A549 (cell line): ENCODE measurements at regions not wholly inside any gene's neighbourhood (a gene's known extent, or its start where the extent isn't known, plus 50 kb on each side); places are given as distances from the start of the nearest gene placed in this dataset.

ENCODE experiments used
- ATAC-seq, 2 experiments: fragments of 200-7000 bp in 1 of 2; fragments of >200 bp in 1 of 2; cut with Nextera tagmentation in 1 of 2; cut with Tn5 transposase in 1 of 2; 3 replicates each; pipeline versions ENCODE4 v1.8.0 to v1.9.1; 2018 to 2020; ENCODE audit warnings: mild to moderate bottlenecking in 1 of 2, moderate library complexity in 1 of 2
- CTCF ChIA-PET: fragments of 300-600 bp; sonication (Branson Sonifier 250); formaldehyde crosslinking; extraction: SDS; loops from one replicate; lab custom pipeline; 2021; ENCODE audit warnings: antibody characterized with exemption, inconsistent platforms; lab: Yijun Ruan, JAX
- POLR2A ChIA-PET: fragments of 350-600 bp; formaldehyde crosslinking; extraction: SDS; loops from one replicate; lab custom pipeline; 2021; ENCODE audit warnings: antibody characterized with exemption, inconsistent platforms; lab: Yijun Ruan, JAX
- DNase-seq, 2 experiments: peaks; one replicate each; pipeline versions ENCODE4 v3.0.0 to v3.0.0-alpha.2; 2011 to 2016; ENCODE audit warnings: low read depth in 1 of 2, low spot score in 1 of 2
- FAIRE-seq: peaks from 2 replicates; lab custom pipeline; 2011; peaks lifted over from hg19 to GRCh38; lab: Jason Lieb, UNC
- H3K27ac ChIP-seq, 2 experiments: fragments of >200 bp; sonication (Bioruptor Twin); formaldehyde crosslinking; 3 replicates each; pipeline ENCODE4 v1.5.1; 2016 to 2017
- H3K4me1 ChIP-seq: fragments of >200 bp; sonication (Bioruptor Twin); formaldehyde crosslinking; 3 replicates; pipeline ENCODE4 v1.6.1; 2016
- H3K4me2 ChIP-seq: fragments of >200 bp; sonication (Bioruptor Twin); formaldehyde crosslinking; 3 replicates; pipeline ENCODE4 v1.6.1; 2016
- H3K4me3 ChIP-seq: fragments of >200 bp; sonication (Bioruptor Twin); formaldehyde crosslinking; 3 replicates; pipeline ENCODE4 v1.5.1; 2016
- H3K9me3 ChIP-seq: fragments of >200 bp; sonication (Bioruptor Twin); formaldehyde crosslinking; 3 replicates; pipeline ENCODE4 v1.6.1; 2016
- ATOH8 ChIP-seq: fragments of 250-450 bp; sonication (Bioruptor Pico); IDR thresholded peaks from 2 replicates; pipeline ENCODE4 v1.5.0; 2020; ENCODE audit warnings: low read depth, mild to moderate bottlenecking, moderate library complexity
- CHD2 ChIP-seq: fragments of 150-350 bp; IDR thresholded peaks from 2 replicates; pipeline ENCODE4 v1.6.1; 2014; ENCODE audit warnings: low read length; ENCODE audit not compliant: partially characterized antibody
- EP300 ChIP-seq, 2 experiments: fragments of >200 bp; sonication (Bioruptor Twin); formaldehyde crosslinking; IDR thresholded peaks; 2 replicates in 1 of 2; 3 replicates in 1 of 2; pipeline ENCODE4 v1.6.1; 2016 to 2017
- ESRRA ChIP-seq: fragments of 150-350 bp; IDR thresholded peaks from 2 replicates; pipeline ENCODE4 v1.6.1; 2014; ENCODE audit warnings: mild to moderate bottlenecking, low read length, borderline replicate concordance
- FOSL2 ChIP-seq, 2 experiments: fragments of 450-650 bp in 1 of 2; fragments of >200 bp in 1 of 2; sonication (Bioruptor Twin) in 1 of 2; formaldehyde crosslinking; IDR thresholded peaks; 2 replicates each; pipeline versions ENCODE4 v1.5.0 to v1.6.1; 2016 to 2020; ENCODE audit warnings: mild to moderate bottlenecking in 1 of 2, moderate library complexity in 1 of 2
- GATA3 ChIP-seq: IDR thresholded peaks from 2 replicates; pipeline ENCODE4 v1.6.1; 2012; ENCODE audit warnings: borderline replicate concordance
- JUN ChIP-seq, 2 experiments: fragments of >200 bp; sonication (Bioruptor Twin); formaldehyde crosslinking; IDR thresholded peaks; 2 replicates in 1 of 2; 3 replicates in 1 of 2; pipeline ENCODE4 v1.6.1; 2016 to 2017
- KDM1A ChIP-seq: fragments of 200-600 bp; sonication (generic); IDR thresholded peaks from 2 replicates; pipeline ENCODE4 v1.6.1; 2016; ENCODE audit warnings: low read depth, mild to moderate bottlenecking
- MAFK ChIP-seq: fragments of 450-650 bp; IDR thresholded peaks from 2 replicates; pipeline ENCODE4 v1.6.1; 2014; ENCODE audit not compliant: partially characterized antibody
- MYC ChIP-seq: IDR thresholded peaks from 2 replicates; pipeline ENCODE4 v1.6.1; 2012; ENCODE audit warnings: mild to moderate bottlenecking, inconsistent platforms, low read length, improper control_type of control experiment, borderline replicate concordance
- NR3C1 ChIP-seq: fragments of >200 bp; sonication (Bioruptor Twin); formaldehyde crosslinking; IDR thresholded peaks from 3 replicates; pipeline ENCODE4 v1.6.1; 2017
- PHF8 ChIP-seq: fragments of 200-600 bp; sonication (generic); IDR thresholded peaks from 2 replicates; pipeline ENCODE4 v1.6.1; 2016; ENCODE audit warnings: low read depth, mild to moderate bottlenecking, antibody characterized with exemption, moderate library complexity, borderline replicate concordance
- POLR2A ChIP-seq: IDR thresholded peaks from 2 replicates; pipeline ENCODE4 v1.6.1; 2012; ENCODE audit warnings: mild to moderate bottlenecking, low read length
- RFX5 ChIP-seq: fragments of 450-650 bp; IDR thresholded peaks from 2 replicates; pipeline ENCODE4 v1.7.1; 2014; ENCODE audit warnings: antibody characterized with exemption, mild to moderate bottlenecking, moderate library complexity
- SREBF2 ChIP-seq: fragments of 450-650 bp; IDR thresholded peaks from 2 replicates; pipeline ENCODE4 v1.6.1; 2014; ENCODE audit warnings: mild to moderate bottlenecking, moderate library complexity
- TFCP2L1 ChIP-seq: fragments of 250-450 bp; sonication (Bioruptor Pico); IDR thresholded peaks from 2 replicates; pipeline ENCODE4 v1.5.0; 2021; ENCODE audit warnings: mild to moderate bottlenecking
- ZSCAN20 ChIP-seq: fragments of 250-450 bp; sonication (Bioruptor Pico); IDR thresholded peaks from 2 replicates; pipeline ENCODE4 v1.8.0; 2022; ENCODE audit warnings: mild to moderate bottlenecking, moderate library complexity
- WGBS: methylation state at CpG from one replicate; pipeline ENCODE4 v1.1.6; 2017; ENCODE audit errors: missing lambda C conversion rate; 5-methylcytosine and 5-hydroxymethylcytosine counted together
- TF ChIP-seq, protein P1 (sequence below): fragments of >200 bp; sonication (Bioruptor Twin); formaldehyde crosslinking; IDR thresholded peaks from 3 replicates; pipeline ENCODE4 v1.5.1; 2016
- TF ChIP-seq, protein P2 (sequence below): IDR thresholded peaks from 2 replicates; pipeline ENCODE4 v1.6.1; 2012

DNA sequence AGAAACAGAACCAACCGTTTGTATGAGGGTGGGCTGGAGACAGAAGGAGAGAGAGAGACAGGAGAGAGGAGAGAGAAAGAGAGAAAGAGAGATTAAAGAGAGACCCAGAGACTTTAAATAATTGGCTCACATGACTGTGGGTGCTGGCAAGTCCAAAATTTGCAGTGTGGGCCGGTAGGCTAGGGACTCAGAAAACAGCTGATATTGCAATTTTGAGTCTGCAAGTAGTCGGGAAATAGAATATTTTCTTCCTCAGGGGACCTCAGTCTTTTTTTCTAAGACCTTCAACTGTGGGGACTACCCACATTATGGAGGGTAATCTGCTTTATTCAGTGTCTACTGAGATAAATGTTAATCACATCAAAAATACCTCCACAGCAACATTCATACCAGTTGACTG is 1439.0 kb downstream of the CDH11 start:
- ChIA-PET POLR2A (no interaction called here), CTCF (no interaction called here)
- Histone ChIP-seq H3K27ac (no peak overlapping the region), H3K4me1 (no peaks in the 10 kb centered on the region), H3K4me2 (no peak overlapping the region), H3K9me3 (no peaks in the 10 kb centered on the region), H3K4me3 (no peak overlapping the region)
- 3% methylated on average over 3 of the region's 3 CpGs for WGBS
- FAIRE-seq (no peak), ATAC-seq (no peak), DNase-seq (no peak)
- TF ChIP-seq MAFK = peak; percentile 79
- TF ChIP-seq RFX5 = no peak

- 9% methylated on average over 2 of the region's 2 CpGs for WGBS
- DNase-seq (no peak), FAIRE-seq (no peak), ATAC-seq (no peak)
- TF ChIP-seq PHF8 (no peak), TFCP2L1 (no peak), JUN (IDR thresholded peaks at IDR 0.05) (no peak), CHD2 (no peak), FOSL2 (IDR thresholded peaks at IDR 0.05) (no peak), FOSL2 (CRISPR knock-in tag; IDR thresholded peaks at IDR 0.05) (no peak), MYC (no peak), ZSCAN20 (no peak)
- TF ChIP-seq, protein P1, sequence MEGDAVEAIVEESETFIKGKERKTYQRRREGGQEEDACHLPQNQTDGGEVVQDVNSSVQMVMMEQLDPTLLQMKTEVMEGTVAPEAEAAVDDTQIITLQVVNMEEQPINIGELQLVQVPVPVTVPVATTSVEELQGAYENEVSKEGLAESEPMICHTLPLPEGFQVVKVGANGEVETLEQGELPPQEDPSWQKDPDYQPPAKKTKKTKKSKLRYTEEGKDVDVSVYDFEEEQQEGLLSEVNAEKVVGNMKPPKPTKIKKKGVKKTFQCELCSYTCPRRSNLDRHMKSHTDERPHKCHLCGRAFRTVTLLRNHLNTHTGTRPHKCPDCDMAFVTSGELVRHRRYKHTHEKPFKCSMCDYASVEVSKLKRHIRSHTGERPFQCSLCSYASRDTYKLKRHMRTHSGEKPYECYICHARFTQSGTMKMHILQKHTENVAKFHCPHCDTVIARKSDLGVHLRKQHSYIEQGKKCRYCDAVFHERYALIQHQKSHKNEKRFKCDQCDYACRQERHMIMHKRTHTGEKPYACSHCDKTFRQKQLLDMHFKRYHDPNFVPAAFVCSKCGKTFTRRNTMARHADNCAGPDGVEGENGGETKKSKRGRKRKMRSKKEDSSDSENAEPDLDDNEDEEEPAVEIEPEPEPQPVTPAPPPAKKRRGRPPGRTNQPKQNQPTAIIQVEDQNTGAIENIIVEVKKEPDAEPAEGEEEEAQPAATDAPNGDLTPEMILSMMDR = no peak
- POLR2A ChIA-PET = no interaction called here
- CTCF ChIA-PET = interaction anchor here (0.8 kb wide), 1 partner anchor 23 kb away, joined by 5 read pairs; no protein-coding TSS in a partner anchor
- Histone ChIP-seq H3K9me3 (no peaks in the 10 kb centered on the region), H3K27ac (no peak overlapping the region), H3K4me2 (no peak overlapping the region), H3K4me1 (no peaks in the 10 kb centered on the region), H3K4me3 (no peak overlapping the region)
Observed at GRCh38 chr16:63672493-63672892, 1449.4 kb downstream of the CDH11 start.

DNA sequence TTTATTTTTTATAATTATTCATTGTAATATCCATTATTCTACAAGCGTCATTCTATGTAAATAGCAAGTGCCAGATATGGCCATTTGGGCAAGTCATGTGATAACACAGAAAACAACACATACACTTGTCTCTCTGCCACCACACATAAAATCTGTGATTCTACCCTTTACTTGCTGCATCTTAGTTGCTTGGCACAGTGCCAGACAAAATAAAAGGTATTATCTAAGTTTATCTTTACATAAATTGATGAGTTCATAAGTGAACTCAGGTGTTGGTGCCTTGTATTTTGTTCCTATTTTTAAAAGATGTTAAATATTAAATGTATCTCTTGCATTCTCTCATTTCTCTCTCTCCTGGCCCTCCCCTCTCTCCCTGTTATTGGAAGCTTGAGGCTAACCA is 1458.7 kb downstream of the CDH11 start:
- no peaks in the 10 kb centered on the region for H3K4me1 ChIP-seq
- H3K27ac ChIP-seq = no peak overlapping the region
- no peak for ATAC-seq
- no peaks in the 10 kb centered on the region for H3K9me3 ChIP-seq
- 0% methylated on average over 1 of the region's 1 CpG for WGBS
- DNase-seq = no peak
- TF ChIP-seq ZSCAN20 (no peak), KDM1A (no peak), GATA3 (no peak), NR3C1 (no peak), ESRRA (no peak), ATOH8 (CRISPR knock-in tag) (no peak), POLR2A (no peak), MYC (no peak), EP300 (IDR thresholded peaks at IDR 0.05) (no peak), SREBF2 (no peak)
- TF ChIP-seq, protein P1 = no peak
- TF ChIP-seq, protein P2, sequence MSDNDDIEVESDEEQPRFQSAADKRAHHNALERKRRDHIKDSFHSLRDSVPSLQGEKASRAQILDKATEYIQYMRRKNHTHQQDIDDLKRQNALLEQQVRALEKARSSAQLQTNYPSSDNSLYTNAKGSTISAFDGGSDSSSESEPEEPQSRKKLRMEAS = no peak
- H3K4me3 ChIP-seq = no peak overlapping the region
- ChIA-PET CTCF (no interaction called here), POLR2A (no interaction called here)
- no peak for FAIRE-seq
- H3K4me2 ChIP-seq = no peak overlapping the region
